ENCODE measurements at regions not wholly inside any gene's neighbourhood (a gene's known extent, or its start where the extent isn't known, plus 50 kb on each side); places are given as distances from the start of the nearest gene placed in this dataset.

GRCh38 chr1:18573170-18573569, 57.5 kb upstream of the PAX7 start:
- POLR2A ChIA-PET, result no interaction called here
- H3K36me3 ChIP-seq (ENCODE audit: control insufficient read depth in 1 of 2, insufficient read depth in 2 of 2, low read length in 2 of 2), result no peaks in the 10 kb centered on the region
- no peak overlapping the region for H3K4me2 ChIP-seq (ENCODE audit: low read length)
- DNase-seq (ENCODE audit: low read depth, low spot score), result no peak
- H3K9ac ChIP-seq (ENCODE audit: low read length), result no peak overlapping the region
- H4K20me1 ChIP-seq (ENCODE audit: insufficient read depth), result no peaks in the 10 kb centered on the region
- BruUV-seq (replicated peaks), result no TSS peak
- TF ChIP-seq MAX (IDR thresholded peaks at IDR 0.05), result no peak
- TF ChIP-seq EZH2phosphoT487 (IDR thresholded peaks at IDR 0.05; ENCODE audit: borderline replicate concordance), result no peak
- TF ChIP-seq POLR2A (IDR thresholded peaks at IDR 0.05; ENCODE audit: borderline replicate concordance, extremely low read depth, insufficient read depth, insufficient read length), result no peak
- no peak for TF ChIP-seq SRF (IDR thresholded peaks at IDR 0.05; ENCODE audit: low read depth)
- no peak for TF ChIP-seq EZH2 (IDR thresholded peaks at IDR 0.05)
- TF ChIP-seq CEBPB (IDR thresholded peaks at IDR 0.05; ENCODE audit: low read depth), result no peak
- TF ChIP-seq YY1 (IDR thresholded peaks at IDR 0.05; ENCODE audit: extremely low read depth, insufficient replicate concordance, low read depth, low read length), result no peak
- no peak for TF ChIP-seq CTCF (IDR thresholded peaks at IDR 0.05 in 2 of 3, conservative IDR thresholded peaks at IDR 0.05 in 1 of 3; ENCODE audit: borderline replicate concordance in 1 of 3, insufficient read depth in 1 of 3, low read depth in 2 of 3, low read length in 2 of 3)
- TF ChIP-seq ZFX (IDR thresholded peaks at IDR 0.05), result no peak
- no peak for TF ChIP-seq ELF1 (IDR thresholded peaks at IDR 0.05; ENCODE audit: borderline replicate concordance, low read depth)
- no peak for TF ChIP-seq FOSL1 (IDR thresholded peaks at IDR 0.05; ENCODE audit: low read depth)
- TF ChIP-seq ATF3 (IDR thresholded peaks at IDR 0.05), result no peak
- no peak for TF ChIP-seq CBX3 (IDR thresholded peaks at IDR 0.05; ENCODE audit: low read depth)
- TF ChIP-seq SP1 (IDR thresholded peaks at IDR 0.05; ENCODE audit: low read depth), result no peak
- no peak for TF ChIP-seq RAD21 (IDR thresholded peaks at IDR 0.05; ENCODE audit: low read depth)
- no peak overlapping the region for H3K4me3 ChIP-seq (replicated peaks in 1 of 2; ENCODE audit: low read depth in 1 of 2, low read length in 2 of 2)
- H3K79me2 ChIP-seq (ENCODE audit: insufficient read depth, low read length), result no peaks in the 10 kb centered on the region
- intact Hi-C loops (cut with micrococcal nuclease), result loop anchor here (10.0 kb wide), 1 partner anchor 1078 kb away; no protein-coding TSS in a partner anchor
- peaks cover 5% of the 10 kb centered on the region; the same call in 1 of the 2 replicates for H3K27me3 ChIP-seq (ENCODE audit: insufficient read depth, low read length)
- H3K4me1 ChIP-seq (ENCODE audit: control insufficient read depth in 1 of 2, insufficient read depth in 2 of 2, low read length in 2 of 2), result peaks cover 0 to 4% of the 10 kb centered on the region in 2 experiments; a peak in 1 of 4 replicates
- no peak overlapping the region for H3K27ac ChIP-seq (ENCODE audit: low read depth, low read length)
- ATAC-seq, result no peak
- no peaks in the 10 kb centered on the region for H3K9me3 ChIP-seq (ENCODE audit: control insufficient read depth in 1 of 2, insufficient read depth in 1 of 2, low read depth in 1 of 2, low read length in 2 of 2)
- RAD21 ChIA-PET (ENCODE audit: low non-redundant PET in 1 of 2, low total read pairs in 2 of 2, uncharacterized antibody in 2 of 2, unreplicated experiment in 2 of 2), result no interaction called here
- CTCF ChIA-PET, result interaction anchor here (1.6 kb wide), 1 partner anchor 17 kb away, joined by 8 read pairs; no protein-coding TSS in a partner anchor
- H2AFZ ChIP-seq (ENCODE audit: low read depth, low read length, poor library complexity, severe bottlenecking), result no peak overlapping the region
- no peaks in the 10 kb centered on the region for H3K9me2 ChIP-seq (ENCODE audit: insufficient read depth)

Measured in HCT116 (cell line).